Large intestine (tissue), 3 donors: ENCODE measurements at regions not wholly inside any gene's neighbourhood (a gene's known extent, or its start where the extent isn't known, plus 50 kb on each side); places are given as distances from the start of the nearest gene placed in this dataset.
"Not testable (repeated sequence)": the region's sequence is repeated elsewhere in the genome, so short reads cannot be mapped to it uniquely, and the experiment has no call there.

Experiments used
- DNase-seq, 2 donors: peaks; one replicate each; pipeline versions ENCODE4 v3.0.0 to v3.0.0-alpha.2; 2013
- H3K27ac ChIP-seq: one replicate; pipeline ENCODE4 v1.5.1; 2013; ENCODE audit warnings: low read length
- H3K27me3 ChIP-seq: 2 replicates; pipeline ENCODE4 v1.6.1; 2013; ENCODE audit warnings: low read length; ENCODE audit not compliant: control insufficient read depth, insufficient read depth
- H3K36me3 ChIP-seq: 2 replicates; pipeline ENCODE4 v1.6.1; 2013; ENCODE audit warnings: low read length; ENCODE audit not compliant: control insufficient read depth, insufficient read depth
- H3K4me1 ChIP-seq: one replicate; pipeline ENCODE4 v1.6.1; 2013; ENCODE audit warnings: low read length; ENCODE audit not compliant: control insufficient read depth, insufficient read depth
- H3K4me3 ChIP-seq: one replicate; pipeline ENCODE4 v1.5.1; 2013; ENCODE audit warnings: low read length
- H3K9me3 ChIP-seq: one replicate; pipeline ENCODE4 v1.6.1; 2013; ENCODE audit warnings: mild to moderate bottlenecking, low read depth, low read length, moderate library complexity; ENCODE audit not compliant: control insufficient read depth
- whole genome bisulfite sequencing: methylation state at CpG from one replicate; pipeline ENCODE4 v1.1.5; 2013; ENCODE audit warnings: low lambda C conversion rate; ENCODE audit not compliant: insufficient coverage; 5-methylcytosine and 5-hydroxymethylcytosine counted together

GRCh38 chr4:42205541-42205940 lies 53.1 kb upstream of the BEND4 start:
- Histone ChIP-seq H3K4me3 (no peak overlapping the region), H3K36me3 (no peaks in the 10 kb centered on the region), H3K4me1 (no peaks in the 10 kb centered on the region), H3K27me3 (no peaks in the 10 kb centered on the region), H3K9me3 (no peaks in the 10 kb centered on the region), H3K27ac (no peak overlapping the region)
- no peak for DNase-seq

- Histone ChIP-seq H3K9me3 (no peaks in the 10 kb centered on the region), H3K36me3 (no peaks in the 10 kb centered on the region), H3K4me3 (no peak overlapping the region), H3K27me3 (no peaks in the 10 kb centered on the region), H3K27ac (no peak overlapping the region), H3K4me1 (no peaks in the 10 kb centered on the region)
- no peak for DNase-seq
- WGBS, result no CpG with 5 or more reads among the region's 2 CpGs
Measured at GRCh38 chr4:42216664-42217063, 64.2 kb upstream of the BEND4 start.

GRCh38 chr4:42225286-42225685 lies 72.8 kb upstream of the BEND4 start:
- no peak for DNase-seq
- whole genome bisulfite sequencing, result 71% methylated on average over 1 of the region's 1 CpG
- Histone ChIP-seq H3K4me3 (no peak overlapping the region), H3K9me3 (no peaks in the 10 kb centered on the region), H3K4me1 (no peaks in the 10 kb centered on the region), H3K27me3 (no peaks in the 10 kb centered on the region), H3K27ac (no peak overlapping the region), H3K36me3 (no peaks in the 10 kb centered on the region)

DNA sequence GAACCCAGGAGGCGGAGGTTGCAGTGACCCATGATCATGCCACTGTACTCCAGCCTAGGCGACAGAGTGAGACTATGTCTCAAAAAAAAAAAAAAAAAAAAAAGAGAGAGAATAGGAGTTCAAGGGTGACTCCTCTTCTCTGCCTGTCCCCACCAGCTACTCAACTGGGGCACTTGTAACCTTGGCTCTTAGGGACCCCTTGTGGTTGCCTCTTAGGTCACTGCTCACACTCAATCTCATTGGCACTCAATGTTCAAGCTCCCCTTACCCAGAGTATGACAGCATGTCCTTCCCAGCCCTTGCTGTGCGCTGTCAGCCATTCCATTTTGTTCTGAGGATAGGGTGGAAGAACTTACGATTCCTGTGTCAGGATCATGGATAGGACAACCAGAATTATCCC lies 82.4 kb upstream of the BEND4 start:
- Histone ChIP-seq H3K27ac (no peak overlapping the region), H3K36me3 (no peaks in the 10 kb centered on the region), H3K4me1 (no peaks in the 10 kb centered on the region), H3K4me3 (no peak overlapping the region), H3K27me3 (no peaks in the 10 kb centered on the region), H3K9me3 (no peaks in the 10 kb centered on the region)
- no peak for DNase-seq
- WGBS, result 90% methylated on average over 2 of the region's 4 CpGs

DNA sequence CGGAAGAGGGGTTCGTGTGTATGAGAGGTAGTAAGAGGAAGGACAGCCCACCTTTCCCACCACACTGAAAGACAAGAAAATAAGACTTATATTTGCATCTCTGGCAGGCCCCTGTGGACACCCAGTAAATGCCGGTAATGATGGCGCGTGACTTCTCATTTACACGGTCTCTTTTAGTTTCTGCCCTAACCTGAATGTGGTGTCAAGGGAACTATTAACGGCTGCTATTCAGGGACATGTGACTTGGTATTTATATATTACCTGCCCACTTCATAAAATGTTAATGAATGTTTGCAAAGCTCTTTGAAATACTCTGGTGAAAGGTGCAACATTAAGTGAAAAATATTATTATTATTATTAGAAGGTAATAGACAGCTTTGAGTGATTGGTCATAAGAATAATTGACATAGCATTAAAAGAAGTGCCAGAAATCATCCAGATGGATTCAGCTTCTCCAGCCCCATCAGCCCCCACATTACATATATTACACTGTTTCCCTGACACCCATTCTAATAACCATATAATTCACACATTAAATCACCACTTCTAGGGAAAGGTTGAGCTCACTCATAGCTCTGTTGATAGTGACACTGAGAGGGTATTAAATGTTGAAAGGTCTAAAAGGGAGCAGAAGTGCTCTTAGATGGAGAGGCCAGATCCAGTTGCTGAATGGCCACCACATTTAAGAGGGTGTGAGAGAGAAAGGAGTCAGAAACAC lies 83.0 kb upstream of the BEND4 start:
- DNase-seq, result no peak
- Histone ChIP-seq H3K4me1 (no peaks in the 10 kb centered on the region), H3K9me3 (no peaks in the 10 kb centered on the region), H3K27me3 (no peaks in the 10 kb centered on the region), H3K27ac (no peak overlapping the region), H3K4me3 (no peak overlapping the region), H3K36me3 (no peaks in the 10 kb centered on the region)
- no CpG with 5 or more reads among the region's 7 CpGs for WGBS

GRCh38 chr4:42237010-42237409 lies 84.6 kb upstream of the BEND4 start:
- H3K27me3 ChIP-seq, result no peaks in the 10 kb centered on the region
- no peaks in the 10 kb centered on the region for H3K4me1 ChIP-seq
- DNase-seq, result no peak
- no peaks in the 10 kb centered on the region for H3K36me3 ChIP-seq
- H3K27ac ChIP-seq, result no peak overlapping the region
- H3K4me3 ChIP-seq, result no peak overlapping the region
- WGBS, result no CpG with 5 or more reads among the region's 5 CpGs
- H3K9me3 ChIP-seq, result no peaks in the 10 kb centered on the region

DNA sequence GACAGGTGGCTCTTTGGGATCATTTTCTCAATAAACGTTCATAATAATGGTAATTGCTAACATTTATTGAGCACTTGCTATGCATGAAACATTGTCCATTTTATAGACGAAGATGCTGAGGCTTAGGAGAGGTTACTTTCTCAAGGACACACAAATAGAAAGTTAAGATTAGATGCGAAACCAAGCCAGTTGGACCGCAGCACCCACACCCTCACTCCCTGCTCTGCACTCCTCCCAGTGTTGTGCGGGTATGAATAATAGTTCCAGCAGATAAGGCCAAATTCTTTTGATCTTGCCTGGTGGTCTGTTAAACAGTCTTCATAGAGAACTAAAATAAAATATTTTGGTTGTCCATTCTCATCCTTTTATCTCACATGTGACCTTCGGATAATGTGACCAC lies 85.0 kb upstream of the BEND4 start:
- WGBS, result 88% methylated on average over 1 of the region's 6 CpGs
- no peaks in the 10 kb centered on the region for H3K9me3 ChIP-seq

GRCh38 chr4:42248972-42249371 lies 96.5 kb upstream of the BEND4 start:
- H3K27ac ChIP-seq, result no peak overlapping the region
- H3K4me3 ChIP-seq, result no peak overlapping the region
- WGBS, result no CpG with 5 or more reads among the region's 4 CpGs
- H3K27me3 ChIP-seq, result no peaks in the 10 kb centered on the region
- H3K36me3 ChIP-seq, result no peaks in the 10 kb centered on the region
- no peaks in the 10 kb centered on the region for H3K9me3 ChIP-seq
- DNase-seq, result no peak
- no peaks in the 10 kb centered on the region for H3K4me1 ChIP-seq

More for the DNA sequence above, 85.0 kb upstream of the BEND4 start:
- H3K27ac ChIP-seq, result no peak overlapping the region
- no peak for DNase-seq
- H3K36me3 ChIP-seq, result no peaks in the 10 kb centered on the region
- H3K27me3 ChIP-seq, result no peaks in the 10 kb centered on the region
- H3K4me3 ChIP-seq, result no peak overlapping the region
- H3K4me1 ChIP-seq, result no peaks in the 10 kb centered on the region

DNA sequence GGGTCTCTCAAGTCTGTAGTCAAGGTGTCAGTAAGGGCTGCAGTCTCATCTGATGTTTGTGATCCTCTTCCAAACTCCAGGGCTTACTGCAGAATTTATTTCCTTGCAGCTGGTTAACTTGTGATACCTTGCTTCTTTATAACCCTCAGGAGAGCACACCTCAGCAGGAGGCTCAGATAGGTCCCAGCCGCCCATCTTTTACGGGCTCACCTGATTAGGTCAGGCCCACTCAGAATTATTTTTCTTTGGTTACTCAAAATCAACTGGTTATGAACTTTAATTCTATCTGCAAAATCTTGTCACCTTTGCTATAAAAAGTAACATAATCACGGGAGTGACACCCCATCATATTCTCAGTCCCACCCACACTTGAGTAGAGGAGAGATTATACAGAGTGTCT lies 99.9 kb upstream of the BEND4 start:
- no peaks in the 10 kb centered on the region for H3K27me3 ChIP-seq
- no peaks in the 10 kb centered on the region for H3K36me3 ChIP-seq
- no peak overlapping the region for H3K4me3 ChIP-seq
- no peak for DNase-seq
- WGBS, result 100% methylated on average over 1 of the region's 3 CpGs
- H3K4me1 ChIP-seq, result no peaks in the 10 kb centered on the region
- no peak overlapping the region for H3K27ac ChIP-seq
- no peaks in the 10 kb centered on the region for H3K9me3 ChIP-seq

GRCh38 chr4:42257645-42258044 lies 105.2 kb upstream of the BEND4 start:
- not testable (repeated sequence) for H3K4me1 ChIP-seq, H3K9me3 ChIP-seq, H3K4me3 ChIP-seq, H3K36me3 ChIP-seq, H3K27me3 ChIP-seq, DNase-seq, H3K27ac ChIP-seq
- 100% methylated on average over 2 of the region's 6 CpGs for WGBS

GRCh38 chr4:42262701-42263490 lies 110.4 kb upstream of the BEND4 start:
- no peak for DNase-seq
- H3K27ac ChIP-seq, result no peak overlapping the region

More at GRCh38 chr4:42262701-42263490, 110.4 kb upstream of the BEND4 start:
- Histone ChIP-seq H3K4me1 (no peaks in the 10 kb centered on the region), H3K27me3 (no peaks in the 10 kb centered on the region), H3K4me3 (no peak overlapping the region), H3K36me3 (no peaks in the 10 kb centered on the region), H3K9me3 (peaks cover 7% of the 10 kb centered on the region)
- 63% methylated on average over 4 of the region's 8 CpGs for WGBS
